HCT116 (cell line): ENCODE measurements at regions not wholly inside any gene's neighbourhood (a gene's known extent, or its start where the extent isn't known, plus 50 kb on each side); places are given as distances from the start of the nearest gene placed in this dataset.
"Not testable (repeated sequence)": the region's sequence is repeated elsewhere in the genome, so short reads cannot be mapped to it uniquely, and the experiment has no call there.

ENCODE experiments used
- ATF3 ChIP-seq: IDR thresholded peaks from 2 replicates; pipeline ENCODE4 v1.6.1; 2012
- CEBPB ChIP-seq: IDR thresholded peaks from 2 replicates; pipeline ENCODE4 v1.6.1; 2012; ENCODE audit warnings: low read depth
- CTCF ChIP-seq, 3 experiments: fragments of 200-600 bp in 1 of 3; sonication (generic) in 1 of 3; IDR thresholded peaks in 2 of 3; conservative IDR thresholded peaks in 1 of 3; 2 replicates each; pipeline ENCODE4 v1.5.1; 2012 to 2017; ENCODE audit warnings: low read depth in 2 of 3, low read length in 2 of 3, antibody characterized with exemption in 1 of 3, borderline replicate concordance in 1 of 3, control low read depth in 1 of 3, mild to moderate bottlenecking in 1 of 3, mixed read lengths in 1 of 3, mixed run types in 1 of 3, moderate library complexity in 1 of 3; ENCODE audit not compliant: insufficient read depth in 1 of 3
- EZH2 ChIP-seq: fragments of 200-600 bp; sonication (generic); IDR thresholded peaks from 2 replicates; pipeline ENCODE4 v1.6.1; 2017; ENCODE audit warnings: antibody characterized with exemption, mixed run types
- FOSL1 ChIP-seq: IDR thresholded peaks from 2 replicates; pipeline ENCODE4 v1.6.1; 2012; ENCODE audit warnings: low read depth
- MAX ChIP-seq: IDR thresholded peaks from 2 replicates; pipeline ENCODE4 v1.6.1; 2012
- POLR2A ChIP-seq: IDR thresholded peaks from 2 replicates; pipeline ENCODE4 v1.7.0; 2011; ENCODE audit warnings: borderline replicate concordance; ENCODE audit not compliant: insufficient read depth, insufficient read length; ENCODE audit errors: extremely low read depth
- POLR2AphosphoS5 ChIP-seq: IDR thresholded peaks from 2 replicates; pipeline ENCODE4 v1.6.1; 2011; ENCODE audit warnings: mild to moderate bottlenecking, low read depth, low read length, moderate library complexity
- REST ChIP-seq: IDR thresholded peaks from 2 replicates; pipeline ENCODE4 v1.6.1; 2012; ENCODE audit warnings: low read depth
- SP1 ChIP-seq: IDR thresholded peaks from 2 replicates; pipeline ENCODE4 v1.6.1; 2012; ENCODE audit warnings: low read depth
- ZNF274 ChIP-seq: fragments of 200-500 bp; sonication (Bioruptor generic); IDR thresholded peaks from 2 replicates; pipeline ENCODE4 v1.6.1; 2014; ENCODE audit warnings: mild to moderate bottlenecking, low read depth, low read length, inconsistent platforms

- TF ChIP-seq CTCF (IDR thresholded peaks at IDR 0.05 in 2 of 3, conservative IDR thresholded peaks at IDR 0.05 in 1 of 3; ENCODE audit: borderline replicate concordance in 1 of 3, insufficient read depth in 1 of 3, low read depth in 2 of 3, low read length in 2 of 3); CEBPB; FOSL1; SP1; POLR2A; MAX; ZNF274; EZH2; REST; POLR2AphosphoS5; ATF3: not testable (repeated sequence)
These were observed 505.5 kb downstream of the GRIN2A start for GRCh38 chr16:9676560-9677300.
